ENCODE measurements at regions not wholly inside any gene's neighbourhood (a gene's known extent, or its start where the extent isn't known, plus 50 kb on each side); places are given as distances from the start of the nearest gene placed in this dataset.
"Not testable (repeated sequence)": the region's sequence is repeated elsewhere in the genome, so short reads cannot be mapped to it uniquely, and the experiment has no call there.

GRCh38 chr6:55124241-55124640, 50.1 kb upstream of the HCRTR2 start:
- TF ChIP-seq, protein P1, sequence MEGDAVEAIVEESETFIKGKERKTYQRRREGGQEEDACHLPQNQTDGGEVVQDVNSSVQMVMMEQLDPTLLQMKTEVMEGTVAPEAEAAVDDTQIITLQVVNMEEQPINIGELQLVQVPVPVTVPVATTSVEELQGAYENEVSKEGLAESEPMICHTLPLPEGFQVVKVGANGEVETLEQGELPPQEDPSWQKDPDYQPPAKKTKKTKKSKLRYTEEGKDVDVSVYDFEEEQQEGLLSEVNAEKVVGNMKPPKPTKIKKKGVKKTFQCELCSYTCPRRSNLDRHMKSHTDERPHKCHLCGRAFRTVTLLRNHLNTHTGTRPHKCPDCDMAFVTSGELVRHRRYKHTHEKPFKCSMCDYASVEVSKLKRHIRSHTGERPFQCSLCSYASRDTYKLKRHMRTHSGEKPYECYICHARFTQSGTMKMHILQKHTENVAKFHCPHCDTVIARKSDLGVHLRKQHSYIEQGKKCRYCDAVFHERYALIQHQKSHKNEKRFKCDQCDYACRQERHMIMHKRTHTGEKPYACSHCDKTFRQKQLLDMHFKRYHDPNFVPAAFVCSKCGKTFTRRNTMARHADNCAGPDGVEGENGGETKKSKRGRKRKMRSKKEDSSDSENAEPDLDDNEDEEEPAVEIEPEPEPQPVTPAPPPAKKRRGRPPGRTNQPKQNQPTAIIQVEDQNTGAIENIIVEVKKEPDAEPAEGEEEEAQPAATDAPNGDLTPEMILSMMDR (IDR thresholded peaks at IDR 0.05; ENCODE audit: borderline replicate concordance, extremely low read depth, low read length, poor library complexity, severe bottlenecking): not testable (repeated sequence)
- not testable (repeated sequence) for TF ChIP-seq EZH2 (IDR thresholded peaks at IDR 0.05; ENCODE audit: borderline replicate concordance, low read depth, low read length, severe bottlenecking)

All from DND-41 (cell line).